ENCODE measurements at regions not wholly inside any gene's neighbourhood (a gene's known extent, or its start where the extent isn't known, plus 50 kb on each side); places are given as distances from the start of the nearest gene placed in this dataset.
A peak's percentile ranks its signal among the peaks of the same experiment; 100 is the strongest.

DNA sequence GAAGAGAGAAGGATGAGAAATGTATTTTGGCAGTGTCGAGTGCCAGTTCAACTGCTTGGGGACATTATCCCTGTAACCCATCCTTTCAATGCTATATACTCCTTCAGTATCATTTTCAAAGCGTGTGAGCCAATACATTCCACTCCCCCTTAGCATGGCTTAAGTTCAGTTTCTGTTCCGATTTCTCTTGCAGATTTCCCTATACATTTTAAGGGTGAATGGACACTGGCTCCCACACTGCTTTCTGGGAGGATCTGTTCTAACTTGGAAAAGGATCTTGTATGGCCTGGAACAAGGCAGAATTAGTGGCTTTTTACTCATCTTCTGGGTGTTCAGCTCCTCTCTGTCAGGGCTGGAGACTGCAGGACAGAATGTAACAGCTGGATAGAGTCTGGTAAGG is 333.8 kb downstream of the HAPSTR1 start:
- DNase-seq, result no peak

DNA sequence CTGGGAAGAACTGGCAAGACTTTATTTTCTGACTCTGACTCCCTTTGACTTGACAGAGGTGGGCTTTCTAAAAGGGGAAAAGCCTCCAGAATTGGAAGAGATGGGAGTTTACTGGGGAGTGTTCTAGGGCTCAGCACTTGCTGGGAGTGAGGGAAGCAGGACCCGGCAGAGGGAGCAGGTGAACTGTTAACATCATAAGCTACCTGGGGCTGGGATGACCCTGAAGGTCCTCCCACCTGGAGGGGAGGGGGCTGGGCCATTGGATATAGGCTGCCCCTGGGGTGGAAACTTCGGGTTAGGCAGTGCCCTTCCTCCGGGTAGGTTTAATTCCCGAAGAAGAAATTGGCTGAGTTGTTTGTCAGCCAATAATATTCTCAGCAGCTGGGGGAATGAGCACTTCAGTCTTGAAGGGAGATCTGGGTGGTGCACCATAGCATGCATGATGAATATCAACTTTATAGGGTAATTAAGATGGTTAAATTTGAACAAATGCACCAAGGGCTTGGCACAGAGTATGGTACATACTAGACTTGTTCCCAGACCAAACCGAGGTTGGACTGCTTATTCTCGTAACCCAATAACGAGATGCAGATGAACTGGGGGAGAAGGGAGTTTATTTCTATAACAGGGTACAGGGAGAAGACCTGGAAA is 337.0 kb downstream of the HAPSTR1 start:
- no peak for DNase-seq

DNA sequence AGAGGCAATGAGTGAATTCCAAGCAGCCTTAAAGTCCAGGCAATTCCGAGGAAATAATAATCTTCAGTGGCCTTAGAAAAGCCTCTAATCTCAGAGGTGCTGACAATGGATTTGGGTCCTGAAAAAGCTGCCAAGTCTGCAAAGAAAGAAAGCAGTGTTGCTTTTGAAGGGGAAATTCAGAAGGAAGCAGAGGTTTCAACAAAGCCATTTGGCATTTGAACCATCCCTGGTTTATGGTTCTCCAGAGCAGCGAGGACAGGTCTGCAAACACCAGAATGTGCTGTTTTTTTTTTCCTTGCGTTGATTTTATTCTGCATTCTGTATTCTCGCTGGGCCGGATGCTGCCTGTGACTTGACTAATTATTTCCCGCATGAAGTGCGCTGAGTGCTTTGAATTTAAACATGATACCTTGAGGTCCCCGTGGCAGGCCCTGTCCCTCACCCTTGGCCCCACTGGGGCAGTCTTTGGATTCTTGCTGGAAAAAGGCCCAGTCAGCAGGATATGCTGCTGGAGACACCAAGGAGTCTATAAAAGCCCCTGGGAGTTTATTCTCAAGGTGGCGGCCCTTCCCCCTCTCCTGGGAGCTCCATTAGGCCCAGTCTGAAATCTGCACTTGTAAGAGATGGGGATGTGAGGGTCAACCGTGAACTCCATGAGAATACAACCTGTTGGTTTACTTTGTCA is 338.3 kb downstream of the HAPSTR1 start:
- DNase-seq, result no peak

DNA sequence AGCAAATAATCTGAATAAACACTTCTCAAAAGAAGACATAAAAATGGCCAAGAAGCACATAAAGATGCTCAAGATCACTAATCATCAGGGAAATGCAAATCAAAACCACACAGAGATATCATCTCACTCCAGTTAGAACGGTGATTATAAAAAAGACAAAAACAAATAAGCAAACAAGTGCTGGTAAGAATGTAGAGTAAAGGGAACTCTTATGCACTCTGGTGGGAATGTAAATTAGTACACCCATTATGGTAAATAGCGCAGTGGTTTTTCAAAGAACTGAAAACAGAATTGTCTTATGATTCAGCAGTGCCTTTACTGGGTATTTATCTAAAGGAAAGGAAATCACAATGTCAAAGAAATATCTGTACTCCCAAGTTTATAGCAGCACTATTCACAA is 343.2 kb downstream of the HAPSTR1 start:
- DNase-seq, result peak; percentile 0

GRCh38 chr16:9436175-9436574 is 344.7 kb downstream of the HAPSTR1 start:
- no peak for DNase-seq

DNA sequence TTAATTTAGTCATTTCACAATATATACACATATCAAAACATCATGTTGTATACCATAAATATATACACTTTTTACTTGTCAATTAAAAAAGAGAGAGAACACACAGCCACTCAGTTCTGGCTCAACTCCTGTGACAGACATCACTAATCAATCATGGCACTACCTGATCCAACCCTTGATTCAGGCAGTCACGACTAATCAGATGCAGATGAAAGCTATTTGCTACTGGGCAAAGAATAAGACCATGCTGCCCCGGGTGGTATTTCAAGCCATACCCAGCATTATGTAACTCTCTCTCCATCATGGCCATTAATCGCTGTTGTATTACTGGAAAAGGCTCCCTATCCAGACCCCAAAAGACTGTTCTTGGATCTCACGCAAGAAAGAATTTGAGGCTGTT is 345.7 kb downstream of the HAPSTR1 start:
- no peak for DNase-seq

DNA sequence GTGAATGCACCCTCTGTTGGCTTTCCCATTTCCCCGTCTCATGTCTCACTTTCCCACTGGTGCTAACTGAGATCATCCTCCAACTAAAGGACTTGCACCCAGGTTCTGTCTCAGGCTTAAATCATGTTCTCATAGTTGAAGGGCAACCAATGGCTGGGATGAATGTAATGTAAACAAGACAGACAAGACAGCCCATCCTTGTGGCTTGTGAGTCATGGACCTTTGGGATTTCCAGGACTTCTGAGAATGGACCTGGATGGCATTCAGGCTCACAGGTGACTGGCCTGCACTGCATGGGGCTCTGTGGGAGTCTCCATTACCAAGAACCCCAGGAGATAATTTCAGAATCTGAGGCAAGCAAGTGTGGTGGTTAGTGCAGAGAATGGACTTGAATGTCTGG is 347.5 kb downstream of the HAPSTR1 start:
- DNase-seq, result no peak

- no peak for DNase-seq
Observed at GRCh38 chr16:9441012-9441411, 349.6 kb downstream of the HAPSTR1 start.

- DNase-seq, result no peak
Observed at GRCh38 chr16:9443864-9444263, 352.4 kb downstream of the HAPSTR1 start.

DNA sequence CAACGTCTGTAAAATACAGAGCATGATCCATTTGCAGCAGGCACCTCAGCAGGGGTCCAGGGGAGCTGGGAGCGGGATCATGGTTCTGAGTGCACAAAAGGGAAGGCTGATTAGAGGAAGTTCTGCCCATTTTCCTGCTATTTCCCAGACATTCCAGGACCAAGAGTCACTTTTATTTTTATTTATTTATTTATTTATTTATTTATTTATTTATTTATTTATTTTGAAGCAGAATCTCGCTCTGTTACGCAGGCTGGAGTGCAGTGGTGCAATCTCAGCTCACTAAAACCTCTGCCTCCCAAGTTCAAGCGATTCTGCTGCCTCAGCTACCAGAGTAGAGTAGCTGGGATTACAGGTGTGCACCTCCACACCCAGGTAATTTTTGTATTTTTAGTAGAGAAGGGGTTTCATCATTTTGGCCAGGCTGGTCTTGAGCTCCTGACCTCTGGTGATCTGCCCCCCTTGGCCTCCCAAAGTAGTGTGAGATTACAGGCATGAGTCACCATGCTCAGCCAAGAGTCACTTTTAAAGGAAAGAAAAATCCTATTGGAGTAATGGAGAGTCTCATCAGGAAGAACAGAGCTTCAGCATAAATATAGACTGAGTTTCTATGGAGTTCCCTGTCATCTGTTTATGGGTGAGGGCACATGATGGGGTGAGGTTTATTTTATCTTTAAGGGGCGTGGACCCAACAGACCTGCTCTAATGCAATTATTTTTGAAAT is 355.2 kb downstream of the HAPSTR1 start:
- DNase-seq, result no peak

DNA sequence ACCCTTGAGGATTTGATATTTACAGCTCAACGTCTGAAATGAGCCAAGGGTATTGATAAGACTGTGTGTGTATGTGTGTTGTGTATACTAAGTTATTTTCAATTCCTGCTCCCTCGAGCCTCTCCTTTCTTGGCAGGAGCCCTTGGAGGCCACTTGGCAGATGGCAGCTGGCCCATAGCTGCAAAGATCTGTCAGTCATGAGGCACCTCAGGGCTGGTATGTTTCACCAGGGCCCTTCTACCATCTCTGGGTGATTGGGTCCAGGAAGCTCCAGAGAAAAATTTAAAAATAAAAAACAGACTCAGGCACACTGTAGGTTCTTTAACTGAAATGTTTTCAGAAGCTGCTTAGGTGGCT is 355.7 kb downstream of the HAPSTR1 start:
- DNase-seq, result no peak

- no peak for DNase-seq
Observed at GRCh38 chr16:9447699-9448098, 356.3 kb downstream of the HAPSTR1 start.

DNA sequence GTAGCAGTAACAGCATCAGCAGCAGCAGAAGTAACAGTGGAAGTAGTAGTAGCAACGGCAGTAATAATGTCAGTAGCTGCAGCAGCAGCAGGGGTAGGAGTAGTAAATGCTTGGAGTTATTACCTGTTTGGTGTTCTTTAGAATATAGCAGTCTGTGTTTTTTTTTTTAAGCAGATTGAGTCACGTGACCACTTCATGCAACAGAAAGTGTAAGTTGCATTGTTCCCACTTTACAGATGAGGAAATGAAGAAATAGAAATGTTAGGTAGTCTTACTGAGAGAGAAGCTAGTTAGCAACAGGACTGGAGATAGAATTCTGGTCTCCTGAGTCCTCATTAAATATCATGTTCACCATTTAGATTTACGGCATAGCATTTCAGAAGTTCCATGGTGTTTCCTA is 358.2 kb downstream of the HAPSTR1 start:
- DNase-seq, result no peak

DNA sequence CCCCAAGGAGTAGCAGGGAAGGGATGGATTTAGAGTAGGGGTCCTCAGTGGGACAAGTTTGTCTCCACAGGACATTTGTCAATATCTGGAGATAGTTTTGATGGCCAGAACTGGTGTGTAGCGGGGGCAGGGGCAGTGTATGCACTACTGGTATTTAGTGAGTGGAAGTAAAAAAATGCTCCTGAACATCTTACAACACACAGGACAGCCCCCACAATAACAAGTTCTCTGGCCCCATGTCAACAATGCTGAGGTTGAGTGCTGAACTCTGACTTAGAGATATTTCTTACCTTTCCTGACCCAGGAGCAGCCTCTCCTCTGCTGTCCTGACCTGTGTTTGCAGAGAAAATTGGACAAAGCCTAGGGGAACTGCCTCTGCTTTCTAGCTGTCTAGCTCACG is 365.8 kb downstream of the HAPSTR1 start:
- no peak for DNase-seq

GRCh38 chr16:9458816-9459215 is 367.4 kb downstream of the HAPSTR1 start:
- no peak for DNase-seq

GRCh38 chr16:9462984-9463383 is 371.5 kb downstream of the HAPSTR1 start:
- DNase-seq, result no peak

DNA sequence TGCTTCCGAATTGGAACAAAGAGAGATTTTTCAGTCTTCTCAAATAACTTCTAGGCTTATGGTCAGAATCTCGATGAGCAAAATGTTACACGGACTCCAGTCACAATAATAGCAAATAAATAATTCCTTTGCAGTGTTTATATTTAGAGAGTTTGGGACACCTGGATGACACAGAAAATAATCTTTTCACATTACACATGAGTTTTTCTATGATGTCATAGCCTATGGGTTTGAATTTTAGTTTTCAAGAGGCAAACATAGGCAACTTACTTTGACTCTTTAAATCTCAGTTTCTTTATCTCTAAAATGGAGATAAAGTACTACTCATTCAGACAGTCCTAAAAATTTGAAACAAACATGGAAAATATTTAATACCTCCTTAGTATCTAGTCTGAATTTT is 372.0 kb downstream of the HAPSTR1 start:
- no peak for DNase-seq

DNA sequence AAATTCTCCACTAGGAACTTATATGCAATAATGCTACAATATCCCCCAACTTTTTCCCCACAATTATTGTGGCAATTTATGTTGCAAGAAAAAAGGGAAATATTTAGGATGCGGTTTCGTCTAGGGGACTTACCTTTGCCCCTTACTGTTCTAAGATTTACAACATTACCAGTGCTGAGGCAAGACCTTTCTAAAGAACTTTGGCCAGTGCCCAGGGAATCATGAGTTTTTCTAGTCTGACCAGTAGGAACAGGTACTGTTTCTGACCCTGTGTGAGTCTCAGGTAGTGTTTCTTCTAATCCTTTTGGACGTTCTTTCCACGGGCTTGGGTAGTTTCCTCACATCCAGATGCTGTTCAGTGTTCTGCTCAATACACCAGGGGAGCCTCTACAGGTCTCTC is 373.7 kb downstream of the HAPSTR1 start:
- no peak for DNase-seq

DNA sequence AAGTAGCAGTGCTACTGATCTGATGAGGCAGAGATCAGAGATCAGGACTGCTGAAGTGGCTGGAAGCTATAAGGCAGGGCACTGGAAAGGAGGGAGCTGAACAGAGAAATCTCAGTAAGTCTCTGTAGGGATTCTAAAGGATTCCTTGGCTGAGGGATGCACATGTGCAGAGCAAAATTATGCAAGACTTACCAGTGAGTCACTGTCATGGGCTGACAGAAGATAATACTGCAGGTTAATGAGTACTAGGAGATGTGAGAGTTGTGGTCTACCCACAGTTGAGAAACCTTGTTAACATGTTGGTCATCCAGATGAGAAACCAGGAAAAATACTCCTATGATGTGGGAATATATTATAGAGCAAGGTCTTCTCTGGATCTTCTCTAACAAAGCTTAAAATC is 378.1 kb downstream of the HAPSTR1 start:
- DNase-seq, result no peak

DNA sequence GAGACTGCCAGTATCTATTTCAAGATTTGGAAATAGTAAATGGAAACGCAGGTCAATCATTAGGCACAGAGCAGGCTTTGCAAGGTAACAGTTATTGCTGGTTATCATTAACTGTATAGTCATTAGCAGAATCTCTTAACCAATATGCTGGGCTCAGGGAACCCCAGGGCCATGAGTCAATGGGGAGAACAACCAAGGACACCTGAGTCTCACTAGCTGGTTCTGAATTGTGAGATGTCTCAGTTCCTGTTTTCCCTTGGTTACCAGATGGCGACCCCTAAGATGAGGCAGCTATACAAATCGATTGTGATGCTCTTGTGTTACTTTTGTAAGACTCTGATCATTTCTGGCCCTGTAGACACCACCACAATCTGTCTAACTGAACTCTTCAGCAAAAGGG is 385.3 kb downstream of the HAPSTR1 start:
- no peak for DNase-seq

DNA sequence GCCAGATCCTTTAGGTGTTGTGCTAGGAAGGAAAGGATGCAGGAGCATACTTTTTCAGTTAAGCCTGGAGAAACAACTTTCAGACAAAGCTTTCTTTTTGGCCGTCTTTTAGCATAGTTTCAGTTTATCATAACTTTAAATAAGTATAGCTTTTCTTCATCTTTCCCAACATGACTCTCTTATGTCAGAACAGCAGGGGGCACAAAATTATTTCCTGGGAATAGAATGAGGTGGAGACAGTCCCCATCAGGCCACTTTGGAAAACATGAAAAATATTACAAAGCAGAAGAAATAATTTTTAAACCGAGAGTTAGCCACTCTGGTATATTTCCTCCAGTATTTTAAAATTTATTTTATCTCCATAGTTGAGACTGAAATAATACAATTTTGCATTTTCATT is 387.6 kb downstream of the HAPSTR1 start:
- no peak for DNase-seq

- DNase-seq, result no peak
Observed at GRCh38 chr16:9480503-9480902, 389.1 kb downstream of the HAPSTR1 start.

- no peak for DNase-seq
Observed at GRCh38 chr16:9481747-9482730, 390.6 kb downstream of the HAPSTR1 start.
